GM03348 (cell line): ENCODE measurements at regions not wholly inside any gene's neighbourhood (a gene's known extent, or its start where the extent isn't known, plus 50 kb on each side); places are given as distances from the start of the nearest gene placed in this dataset.
"Not testable (repeated sequence)": the region's sequence is repeated elsewhere in the genome, so short reads cannot be mapped to it uniquely, and the experiment has no call there.

ENCODE experiments used
- DNase-seq: peaks from one replicate; pipeline ENCODE4 v3.0.0; 2012; ENCODE audit warnings: low spot score

DNA sequence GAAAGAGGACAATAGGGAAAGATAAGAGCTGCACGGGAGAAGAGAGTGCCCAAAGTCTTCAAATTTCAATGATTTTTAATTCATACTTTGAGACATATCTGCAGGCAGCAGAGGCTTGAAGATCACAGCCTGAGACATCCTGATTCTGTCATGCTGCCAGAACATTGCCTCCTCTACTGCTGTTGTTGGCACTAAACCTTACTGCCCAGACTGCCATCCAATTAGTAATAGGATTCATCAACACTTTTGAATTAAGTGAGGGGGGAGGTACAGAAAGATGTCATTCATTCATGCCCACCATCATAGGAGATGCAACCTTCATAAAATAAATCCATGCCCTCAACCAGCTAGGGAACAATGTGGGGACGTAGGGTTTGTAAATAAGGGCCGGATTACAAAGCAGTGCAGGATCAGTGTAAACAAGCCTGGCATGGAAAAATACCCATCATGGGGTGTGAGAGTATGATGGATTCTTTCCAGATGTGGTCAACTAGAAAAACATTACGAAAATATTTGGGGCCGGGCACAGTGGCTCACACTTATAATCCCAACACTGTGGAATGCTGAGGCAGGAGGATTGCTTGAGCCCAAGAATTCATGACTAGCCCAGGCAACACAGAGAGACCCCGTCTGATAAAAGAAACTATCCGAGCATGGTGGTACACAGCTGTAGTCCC lies 122.1 kb upstream of the DAPK1 start:
- DNase-seq: peak; percentile 17

DNA sequence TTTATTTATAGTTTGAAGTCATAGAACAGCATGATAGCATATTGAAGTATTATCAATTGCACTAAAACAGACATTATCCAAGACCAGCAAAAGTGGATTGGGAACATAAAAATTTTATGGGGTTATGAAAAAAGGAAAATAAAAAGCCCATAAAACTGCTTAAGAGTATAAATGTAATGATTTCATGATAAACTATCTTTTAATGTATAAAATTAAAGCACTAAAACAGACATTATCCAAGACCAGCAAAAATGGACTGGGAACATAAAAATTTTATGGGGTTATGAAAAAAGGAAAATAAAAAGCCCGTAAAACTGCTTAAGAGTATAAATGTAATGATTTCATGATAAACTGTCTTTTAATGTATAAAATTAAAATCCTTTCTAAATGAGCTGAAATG lies 119.0 kb upstream of the DAPK1 start:
- DNase-seq: no peak

DNA sequence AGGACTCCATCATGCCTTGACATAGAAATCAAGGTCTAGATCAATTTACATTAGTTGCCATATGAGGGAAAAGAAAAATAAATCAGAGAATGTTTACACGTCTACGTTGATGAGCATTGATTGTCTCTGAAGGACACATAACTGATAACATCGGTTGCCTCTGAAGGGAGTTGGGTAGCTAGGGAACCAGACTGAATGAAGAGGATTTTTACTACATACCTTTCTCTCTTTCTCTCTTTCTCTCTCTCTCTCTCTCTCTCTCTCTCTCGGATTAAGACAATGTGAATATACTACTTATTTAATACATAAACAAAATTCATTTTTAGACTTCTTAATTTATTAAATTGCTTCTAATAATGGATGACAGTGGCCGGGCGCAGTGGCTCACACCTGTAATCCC lies 118.4 kb upstream of the DAPK1 start:
- no peak for DNase-seq

DNA sequence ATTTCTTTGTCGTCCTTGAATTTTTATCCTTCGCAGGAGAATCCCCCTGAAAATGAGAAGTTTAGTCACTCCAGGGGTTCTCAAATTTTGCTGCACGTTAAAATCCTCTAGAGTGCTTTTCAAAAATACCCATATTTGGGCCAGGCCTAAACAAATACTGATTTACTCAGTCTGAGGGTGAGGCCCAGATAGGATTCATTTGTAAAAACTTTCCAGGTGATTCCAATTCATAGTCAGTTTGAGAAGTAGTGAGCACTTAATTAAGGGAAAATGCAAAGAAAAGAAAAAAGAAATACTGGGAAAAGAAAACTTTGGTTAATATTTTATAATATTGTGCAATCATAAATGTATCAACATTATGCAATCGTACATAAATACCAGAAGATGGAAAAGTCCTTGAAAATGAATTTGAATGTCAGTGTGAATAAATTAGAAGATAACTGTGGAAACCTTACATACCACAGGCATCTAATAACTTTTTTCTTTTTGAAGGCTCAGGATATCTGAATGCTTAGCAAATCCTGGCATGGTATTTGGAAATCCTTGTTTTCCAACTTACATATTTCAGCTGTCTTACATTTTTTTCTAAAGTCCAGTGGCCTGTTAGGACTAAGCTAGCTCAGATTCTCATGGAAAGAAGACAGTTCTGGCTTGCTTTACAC lies 116.5 kb upstream of the DAPK1 start:
- DNase-seq: peak; percentile 70

DNA sequence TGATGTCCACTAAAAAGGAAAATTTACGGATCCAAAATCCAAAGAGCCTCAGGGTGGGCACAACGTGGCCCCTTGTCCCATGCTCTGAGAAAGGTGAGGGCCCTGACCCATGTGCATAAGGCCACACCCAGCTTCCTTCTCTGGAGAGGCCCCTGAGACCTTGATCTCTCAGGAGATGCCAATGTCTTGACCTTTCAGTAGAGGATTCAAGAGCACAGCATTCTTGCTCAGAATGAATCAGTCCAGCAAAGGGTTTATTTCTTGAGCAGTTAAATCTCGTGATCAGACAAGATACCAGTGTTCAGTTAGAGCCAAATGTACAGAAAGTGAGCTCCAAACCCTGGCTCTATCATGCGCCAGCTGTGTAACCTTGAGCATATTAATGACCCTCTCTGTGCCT lies 115.9 kb upstream of the DAPK1 start:
- peak; percentile 14 for DNase-seq

DNA sequence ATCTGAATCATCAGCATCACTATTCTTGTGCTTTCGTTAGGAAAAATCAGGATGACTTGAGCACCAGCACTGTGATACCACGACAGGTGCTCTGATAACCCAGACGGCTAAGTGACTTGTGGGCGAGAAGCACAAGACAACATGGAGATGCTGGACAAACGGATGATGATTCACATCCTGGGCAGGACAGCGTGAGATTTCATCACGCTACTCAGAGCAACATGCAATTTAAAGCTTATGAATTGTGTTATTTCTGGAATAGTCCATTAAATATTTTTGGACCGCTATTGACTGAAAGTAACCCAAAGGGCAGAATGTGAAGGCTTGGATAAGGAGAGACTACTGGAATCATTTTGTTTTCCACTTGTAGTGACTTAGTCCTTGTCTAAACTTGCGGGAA lies 114.8 kb upstream of the DAPK1 start:
- DNase-seq: no peak

DNA sequence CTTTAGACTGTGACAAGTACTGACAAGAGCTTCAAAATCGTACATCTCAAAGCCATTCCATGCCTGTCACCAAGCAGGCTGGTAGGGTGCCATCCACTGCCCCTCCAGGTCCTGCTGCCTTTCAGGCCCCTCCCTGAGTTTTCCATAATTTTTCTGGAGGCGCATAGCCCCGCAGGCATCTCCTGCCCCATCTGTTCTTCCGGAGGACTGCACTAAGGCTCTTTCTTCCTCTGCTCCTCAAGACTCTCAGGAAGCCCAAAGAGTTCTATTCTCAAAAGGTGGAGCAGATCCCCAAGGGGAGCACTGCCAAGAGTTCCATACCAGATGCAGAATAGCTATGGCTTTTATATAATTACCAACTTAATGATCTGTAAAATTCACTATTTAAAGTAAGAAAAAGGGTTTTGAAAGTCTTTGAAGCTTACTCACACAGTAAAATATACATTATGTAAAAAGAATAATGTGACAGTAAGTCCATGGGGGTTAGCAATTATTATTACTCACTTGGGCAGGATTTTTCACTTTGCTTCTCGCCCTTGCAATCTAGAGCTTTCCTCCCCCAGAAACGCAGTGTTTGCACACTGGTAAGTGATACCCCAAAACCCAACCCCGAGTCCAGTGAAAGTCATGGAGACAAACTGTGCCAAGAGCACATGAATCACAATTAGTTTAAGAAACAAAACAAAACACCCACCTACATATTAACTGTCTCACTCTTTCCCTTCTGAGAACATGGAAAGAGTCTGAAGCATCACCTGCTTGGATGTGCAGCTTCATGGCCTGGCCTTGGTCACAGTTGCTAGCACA lies 114.1 kb upstream of the DAPK1 start:
- DNase-seq: no peak

DNA sequence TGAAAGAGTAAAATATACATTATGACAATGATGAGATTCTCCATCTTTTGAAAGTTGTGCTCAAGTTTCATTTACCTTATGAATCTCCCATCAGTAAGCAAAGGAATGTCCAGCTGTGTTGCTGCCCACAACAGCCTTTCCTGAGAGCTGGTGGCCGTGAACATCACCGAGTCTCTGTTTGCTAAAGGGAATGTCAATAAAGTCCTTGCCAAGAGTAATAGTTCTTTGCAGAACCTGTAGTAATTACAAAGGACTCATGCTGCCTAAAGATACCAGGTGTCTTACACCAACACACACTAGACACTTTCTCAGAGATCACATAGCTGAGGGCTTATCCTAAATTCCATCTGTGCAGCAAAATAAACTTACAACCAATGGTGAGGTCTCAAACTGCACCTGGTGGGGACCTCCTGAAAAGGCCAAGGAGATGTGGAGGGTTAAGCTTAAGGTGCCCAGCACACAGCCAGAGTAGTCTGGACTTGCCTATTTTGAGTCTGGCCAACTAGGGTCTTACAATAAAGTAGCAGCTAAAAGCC lies 111.1 kb upstream of the DAPK1 start:
- no peak for DNase-seq

DNA sequence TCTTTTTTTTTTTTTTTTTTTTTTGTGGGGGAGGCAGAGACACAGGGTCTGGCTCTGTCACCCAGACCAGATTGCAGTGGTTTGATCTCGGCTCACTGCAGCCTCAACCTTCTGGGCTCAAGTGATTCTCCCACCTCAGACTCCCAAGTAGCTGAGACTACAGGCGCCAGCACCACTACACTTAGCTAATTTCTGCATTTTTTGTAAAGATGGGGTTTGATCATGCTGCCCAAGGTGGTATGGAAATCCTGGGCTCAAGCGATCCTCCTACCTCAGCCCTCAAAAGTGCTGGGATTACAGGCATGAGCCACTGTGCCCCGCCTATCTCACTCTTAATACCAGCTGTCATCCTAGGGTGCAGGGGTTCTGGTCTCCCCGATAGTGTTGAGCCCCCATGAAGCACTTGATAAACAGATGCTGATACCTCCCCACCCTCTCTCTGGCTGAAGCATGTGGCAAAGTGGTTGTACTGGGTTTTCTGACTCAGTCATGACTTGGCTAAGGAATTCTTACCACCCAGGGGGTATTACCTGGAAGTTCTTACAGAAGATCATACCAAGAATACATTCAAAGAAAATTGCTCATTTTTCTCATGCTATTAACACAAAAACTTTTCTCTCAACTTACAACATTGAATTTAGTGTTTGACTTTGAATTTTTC lies 110.2 kb upstream of the DAPK1 start:
- no peak for DNase-seq

DNA sequence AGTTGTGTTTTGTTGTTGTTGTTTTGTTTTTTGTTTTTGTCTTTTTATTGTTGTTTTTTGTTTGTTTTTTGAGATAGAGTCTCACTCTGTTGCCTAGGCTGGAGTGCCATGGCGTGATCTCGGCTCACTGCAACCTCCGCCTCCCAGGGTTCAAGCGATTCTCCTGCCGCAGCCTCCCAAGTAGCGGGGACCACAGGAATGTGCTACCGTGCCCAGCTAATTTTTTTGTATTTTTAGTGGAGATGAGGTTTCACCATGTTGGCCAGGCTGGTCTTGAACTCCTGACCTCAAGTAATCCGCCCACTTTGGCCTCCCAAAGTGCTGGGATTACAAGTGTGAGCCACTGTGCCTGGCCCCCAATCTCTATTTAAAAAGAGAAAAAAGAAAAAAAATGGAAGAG lies 109.0 kb upstream of the DAPK1 start:
- not testable (repeated sequence) for DNase-seq

DNA sequence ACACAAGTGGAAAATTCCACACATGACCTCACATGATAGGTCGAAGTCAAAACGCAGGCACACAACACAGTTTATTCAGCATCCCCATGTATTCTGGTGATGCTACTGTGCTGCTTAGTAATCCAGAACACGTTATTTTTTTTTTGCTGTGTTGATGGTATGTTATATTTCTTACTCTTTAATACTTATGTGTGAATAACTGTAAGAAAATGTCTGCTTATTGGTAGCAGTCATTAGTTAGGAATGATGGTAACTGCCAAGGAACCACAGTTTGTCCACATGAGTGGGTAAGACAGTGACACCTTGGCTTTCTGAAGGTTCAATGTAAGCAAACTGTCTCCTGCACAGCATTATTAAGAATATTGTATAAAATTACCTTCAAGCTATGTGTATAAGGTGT lies 107.7 kb upstream of the DAPK1 start:
- DNase-seq: no peak

DNA sequence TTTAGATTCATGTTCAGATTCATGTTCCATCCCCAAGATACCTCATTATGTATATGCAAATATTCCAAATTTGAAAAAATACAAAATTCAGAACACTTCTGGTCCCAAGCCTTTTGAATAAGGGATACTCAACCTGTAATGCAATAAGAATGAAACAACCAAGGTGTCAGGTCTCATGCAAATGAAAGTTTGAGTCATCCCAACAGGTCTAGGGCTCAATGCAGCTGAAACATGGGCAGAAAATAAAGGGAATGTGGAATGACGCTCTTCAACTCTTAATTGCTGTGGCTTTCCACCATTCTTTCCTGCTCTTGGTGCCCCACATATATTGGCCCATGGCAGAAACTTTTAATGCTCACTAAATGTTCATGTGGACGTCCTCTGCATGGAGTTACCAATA lies 107.3 kb upstream of the DAPK1 start:
- no peak for DNase-seq

DNA sequence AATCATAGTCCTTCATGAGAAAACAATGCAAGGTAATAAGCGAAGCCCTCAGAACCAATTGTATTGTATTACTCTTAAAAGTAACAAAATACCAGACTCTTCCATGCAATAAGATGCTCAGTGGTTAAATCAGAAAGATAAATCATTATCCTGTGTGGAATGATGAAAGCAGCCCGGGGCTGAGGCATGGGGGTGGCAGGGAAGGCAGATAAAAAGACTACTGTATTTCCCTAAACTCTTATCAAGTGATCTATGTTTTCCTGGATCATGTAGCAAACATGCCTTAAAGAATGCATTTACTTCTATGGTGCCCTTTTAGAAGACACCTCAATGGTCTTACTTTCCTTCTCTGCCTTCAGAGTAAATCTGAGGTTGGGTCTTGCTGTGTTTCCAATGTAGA lies 105.6 kb upstream of the DAPK1 start:
- no peak for DNase-seq

DNA sequence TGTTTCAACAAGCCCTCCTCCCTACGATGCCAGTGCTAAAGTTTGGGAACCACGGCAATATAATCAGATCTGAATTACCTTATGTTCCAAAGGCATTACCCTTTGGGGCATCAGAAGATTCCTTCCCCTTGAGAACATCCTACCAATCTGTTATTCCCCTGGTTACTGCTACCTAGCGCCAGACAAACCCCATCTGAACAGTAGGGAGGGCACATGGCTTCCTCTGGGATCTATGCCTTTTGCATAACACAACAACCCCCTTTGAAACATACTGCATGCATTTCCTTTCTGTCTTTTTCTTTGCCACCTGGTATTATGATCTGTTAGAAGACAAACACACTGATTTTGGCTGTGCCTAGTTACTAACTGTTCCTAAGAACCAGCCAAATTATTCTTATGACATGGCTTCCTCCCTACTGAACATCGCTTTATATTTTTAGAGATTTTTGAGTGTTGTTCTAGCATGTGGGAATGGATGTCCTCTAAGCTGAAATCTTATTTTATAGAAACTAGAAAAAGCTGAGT lies 103.9 kb upstream of the DAPK1 start:
- no peak for DNase-seq

DNA sequence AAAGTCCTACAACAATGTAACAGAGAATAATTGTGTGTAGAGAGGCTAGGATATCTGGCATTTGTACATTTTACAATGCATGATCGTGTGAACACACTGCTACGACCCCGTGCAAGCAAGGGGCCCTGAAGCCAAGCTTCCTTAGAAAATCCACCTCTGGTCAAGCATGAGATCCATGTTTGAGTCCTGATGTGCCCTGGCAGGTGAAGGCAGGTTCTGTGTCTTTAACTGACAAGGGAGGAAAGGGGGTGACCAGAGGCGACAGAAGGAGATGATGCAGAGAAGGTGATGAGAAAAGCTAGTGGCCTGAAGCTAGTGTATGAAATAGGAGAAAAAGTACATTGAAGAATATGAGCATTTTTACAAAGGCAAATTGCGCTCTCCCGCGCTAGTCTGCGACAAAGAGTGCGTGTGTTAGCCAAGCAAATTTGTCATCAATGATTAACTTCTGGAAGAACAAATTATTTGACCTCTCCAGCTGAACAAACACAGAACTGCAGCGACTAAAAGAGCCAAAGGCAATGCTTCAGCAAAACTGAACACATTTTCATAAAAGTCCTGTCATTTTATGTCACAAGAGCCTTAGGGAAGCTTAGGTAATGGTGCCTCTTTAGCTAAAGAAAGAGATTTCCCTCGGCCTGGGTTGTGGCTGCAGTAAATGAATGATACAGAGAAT lies 101.7 kb upstream of the DAPK1 start:
- DNase-seq: no peak

DNA sequence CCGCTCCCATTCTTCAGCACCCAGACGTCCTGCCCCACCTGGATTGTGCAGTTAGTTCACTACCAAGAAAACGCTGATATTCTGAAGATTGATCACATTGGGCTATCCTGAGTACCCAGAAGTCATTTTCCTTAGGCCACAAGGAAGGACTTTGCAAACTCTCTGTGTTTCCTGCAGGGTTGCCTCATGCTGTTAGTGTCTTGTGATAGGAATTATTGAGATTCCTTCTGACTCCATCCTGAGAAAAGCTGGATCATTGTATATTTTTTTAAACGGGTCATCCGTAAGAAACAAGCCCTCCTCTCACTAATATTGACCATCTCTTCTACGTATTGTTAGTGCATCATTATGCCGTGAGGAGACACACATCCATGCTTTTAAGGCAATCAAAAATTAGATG lies 96.0 kb upstream of the DAPK1 start:
- no peak for DNase-seq

DNA sequence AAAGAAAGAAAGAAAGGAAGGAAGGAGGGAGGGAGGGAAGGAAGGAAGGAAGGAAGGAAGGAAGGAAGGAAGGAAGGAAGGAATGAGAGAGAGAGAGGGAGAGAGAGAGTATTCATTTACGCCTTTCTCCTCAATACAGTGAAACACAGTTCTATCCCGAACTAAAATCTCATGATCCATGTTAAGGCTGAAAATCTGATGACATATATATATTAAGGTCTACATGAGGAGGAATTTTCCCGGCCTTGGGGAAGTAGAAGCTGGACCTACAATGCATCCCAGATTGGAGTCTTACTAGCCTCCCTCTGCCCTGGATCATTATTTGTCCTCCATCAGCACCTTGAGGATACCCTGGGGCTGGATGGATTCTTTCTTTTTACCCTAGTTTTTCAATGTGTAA lies 95.1 kb upstream of the DAPK1 start:
- no peak for DNase-seq

DNA sequence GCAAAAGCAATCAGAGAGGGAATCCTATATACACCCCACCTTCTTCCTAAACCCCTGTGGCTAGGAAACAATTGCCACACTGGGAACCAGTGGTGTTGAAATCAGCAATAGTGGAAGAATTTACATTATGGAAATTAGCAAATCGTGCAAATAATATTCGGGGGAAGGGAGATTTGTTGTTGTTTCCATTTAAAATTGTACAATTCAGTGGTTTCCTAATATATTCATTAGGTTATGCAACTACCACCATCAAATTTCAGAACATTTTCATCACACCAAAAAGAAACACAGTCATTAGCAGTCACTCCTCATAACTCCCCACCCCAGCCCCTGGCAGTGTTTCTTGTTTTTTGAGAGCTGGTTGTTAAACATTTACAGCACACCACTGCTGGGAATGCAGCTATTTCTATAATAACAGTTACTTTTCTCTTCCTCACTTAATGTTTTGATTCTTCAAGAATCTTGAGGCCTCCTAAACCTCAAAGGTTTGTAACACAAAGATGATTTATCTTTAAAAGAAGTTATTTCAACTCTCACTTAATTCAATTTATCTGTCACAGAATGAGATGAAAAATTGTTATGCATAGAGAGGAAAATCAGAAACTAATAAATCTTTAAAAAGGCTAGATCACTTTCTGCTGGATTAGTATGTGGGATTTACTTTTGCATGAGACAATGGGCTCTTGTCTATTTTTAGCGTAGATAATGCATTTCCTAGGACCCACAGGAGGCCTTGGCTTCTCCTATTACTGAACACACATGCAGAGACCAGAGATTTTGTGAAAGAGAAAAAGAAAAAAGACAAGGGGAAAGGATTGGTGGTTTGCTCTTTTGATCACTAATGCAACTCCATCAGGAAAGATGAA lies 91.8 kb upstream of the DAPK1 start:
- DNase-seq: no peak

DNA sequence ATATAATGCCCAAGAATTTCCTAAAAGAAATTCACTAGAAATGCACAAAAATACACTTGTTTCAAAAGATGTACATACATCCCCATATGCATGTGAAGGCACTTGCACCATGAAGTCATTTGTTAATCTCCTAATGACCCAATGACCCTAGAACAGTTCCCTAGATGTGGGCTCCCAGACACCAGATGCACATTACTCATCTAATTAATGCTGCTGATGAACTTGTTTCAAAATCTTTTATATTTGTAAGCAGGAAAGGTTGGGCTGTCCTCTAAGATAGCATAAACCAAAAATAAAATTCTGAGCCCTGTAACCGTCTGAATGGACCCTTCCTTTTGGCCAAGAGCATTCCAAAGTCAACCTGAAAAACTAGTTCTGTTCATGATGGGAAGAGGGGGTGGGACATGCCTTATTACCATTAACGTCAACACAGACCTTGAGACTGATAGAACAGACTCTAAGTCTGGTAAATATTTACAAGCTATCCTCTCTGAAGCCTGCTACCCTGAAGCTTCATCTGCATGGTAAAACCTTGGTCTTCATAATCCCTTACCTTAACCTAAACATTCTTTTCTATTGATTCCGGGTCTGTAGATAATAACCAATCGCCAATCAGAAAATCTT lies 91.0 kb upstream of the DAPK1 start:
- DNase-seq: no peak
